Endothelial cell of umbilical vein (primary cell): ENCODE measurements at regions not wholly inside any gene's neighbourhood (a gene's known extent, or its start where the extent isn't known, plus 50 kb on each side); places are given as distances from the start of the nearest gene placed in this dataset.

Experiments used
- BruUV-seq: library from RNA; stranded (reverse); fragments of 400-500 nt; replicated peaks from 2 replicates; lab custom pipeline; 2021; lab: Mats Ljungman, UMichigan
- CTCF ChIA-PET: fragments of 300-600, 350-600 bp; sonication (Branson Sonifier 250); formaldehyde crosslinking; loops from one replicate; lab custom pipeline; 2021; ENCODE audit warnings: antibody characterized with exemption, inconsistent platforms; lab: Charles Lee
- POLR2A ChIA-PET: fragments of 300-600, 350-600 bp; sonication (Branson Sonifier 250); formaldehyde crosslinking; loops from one replicate; lab custom pipeline; 2021; ENCODE audit warnings: antibody characterized with exemption, inconsistent platforms; lab: Charles Lee
- DNase-seq: peaks from one replicate; pipeline ENCODE4 v3.0.0-alpha.2; 2011; ENCODE audit warnings: low read depth, low spot score
- FAIRE-seq: peaks from 2 replicates; lab custom pipeline; 2011; peaks lifted over from hg19 to GRCh38; lab: Jason Lieb, UNC
- H2AFZ ChIP-seq: 2 replicates; pipeline ENCODE4 v1.6.0; 2012; ENCODE audit warnings: low read depth, low read length, control low read depth, inconsistent platforms
- H3K27ac ChIP-seq: 2 replicates; pipeline ENCODE4 v1.5.1; 2011; ENCODE audit warnings: low read depth, mild to moderate bottlenecking, control low read depth, low read length, moderate library complexity; ENCODE audit not compliant: insufficient read depth
- H3K27me3 ChIP-seq, 2 experiments: 2 replicates each; pipeline versions ENCODE4 v1.6.0 to v1.6.1; 2011; ENCODE audit warnings: low read length in 2 of 2, mixed read lengths in 1 of 2; ENCODE audit not compliant: control insufficient read depth in 2 of 2, insufficient read depth in 2 of 2
- H3K36me3 ChIP-seq, 2 experiments: 2 replicates in 1 of 2; 3 replicates in 1 of 2; pipeline ENCODE4 v1.5.1; 2011; ENCODE audit warnings: low read length in 2 of 2, mild to moderate bottlenecking in 1 of 2, moderate library complexity in 1 of 2; ENCODE audit not compliant: control insufficient read depth in 2 of 2, insufficient read depth in 2 of 2; ENCODE audit errors: extremely low read depth in 1 of 2
- H3K4me1 ChIP-seq: 3 replicates; pipeline ENCODE4 v1.5.1; 2011; ENCODE audit warnings: mild to moderate bottlenecking, low read length; ENCODE audit not compliant: control insufficient read depth, insufficient read depth; ENCODE audit errors: extremely low read depth
- H3K4me2 ChIP-seq: 2 replicates; pipeline ENCODE4 v1.6.1; 2011; ENCODE audit warnings: low read length, control low read depth, mixed read lengths; ENCODE audit not compliant: insufficient read depth
- H3K4me3 ChIP-seq, 3 experiments: fragments of 200-600 bp in 1 of 3; sonication (generic), shearing (Covaris generic) in 1 of 3; replicated peaks in 1 of 3; 2 replicates each; pipeline ENCODE4 v1.5.1; 2011 to 2016; ENCODE audit warnings: control low read depth in 3 of 3, low read length in 3 of 3, mild to moderate bottlenecking in 2 of 3, inconsistent platforms in 1 of 3, low read depth in 1 of 3, moderate library complexity in 1 of 3; ENCODE audit not compliant: insufficient read depth in 1 of 3
- H3K79me2 ChIP-seq: 2 replicates; pipeline ENCODE4 v1.6.0; 2012; ENCODE audit warnings: low read length, inconsistent platforms; ENCODE audit not compliant: control insufficient read depth, insufficient read depth
- H3K9ac ChIP-seq: replicated peaks from 2 replicates; pipeline ENCODE3; 2011; ENCODE audit warnings: low read length, control low read depth; ENCODE audit not compliant: insufficient read depth; ENCODE audit errors: extremely low read depth
- H3K9me1 ChIP-seq: replicated peaks from 3 replicates; pipeline ENCODE4 v1.6.0; 2011; ENCODE audit warnings: mild to moderate bottlenecking, low read length; ENCODE audit not compliant: control insufficient read depth, insufficient read depth; ENCODE audit errors: extremely low read depth
- H3K9me3 ChIP-seq: replicated peaks from 2 replicates; pipeline ENCODE4 v1.5.1; 2012; ENCODE audit warnings: low read length, inconsistent platforms; ENCODE audit not compliant: control insufficient read depth, insufficient read depth
- H4K20me1 ChIP-seq: replicated peaks from 2 replicates; pipeline ENCODE3; 2011; ENCODE audit warnings: mild to moderate bottlenecking, low read length; ENCODE audit not compliant: control insufficient read depth, insufficient read depth; ENCODE audit errors: extremely low read depth
- CTCF ChIP-seq, 2 donors: IDR thresholded peaks; 1 replicate in 1 of 2; 2 replicates in 1 of 2; pipeline ENCODE4 v1.5.1; 2011; ENCODE audit warnings: low read length in 2 of 2, mild to moderate bottlenecking in 2 of 2, moderate library complexity in 2 of 2, control low read depth in 1 of 2, inconsistent platforms in 1 of 2, low read depth in 1 of 2; ENCODE audit not compliant: insufficient read depth in 1 of 2; ENCODE audit errors: extremely low read depth in 1 of 2
- EZH2 ChIP-seq: IDR thresholded peaks from 2 replicates; pipeline ENCODE4 v1.6.1; 2012; ENCODE audit warnings: borderline replicate concordance, low read depth, mild to moderate bottlenecking, moderate library complexity, low read length, inconsistent platforms; ENCODE audit not compliant: severe bottlenecking
- FOS ChIP-seq: IDR thresholded peaks from 2 replicates; pipeline ENCODE4 v1.6.1; 2011; ENCODE audit warnings: mild to moderate bottlenecking, low read length, moderate library complexity, borderline replicate concordance; ENCODE audit not compliant: insufficient read depth
- GATA2 ChIP-seq: IDR thresholded peaks from 2 replicates; pipeline ENCODE4 v1.7.0; 2011; ENCODE audit warnings: low read depth, mild to moderate bottlenecking, moderate library complexity, mixed read lengths, low read length; ENCODE audit not compliant: insufficient read length, insufficient read depth
- JUN ChIP-seq: IDR thresholded peaks from 2 replicates; pipeline ENCODE4 v1.6.1; 2011; ENCODE audit warnings: borderline replicate concordance, low read depth; ENCODE audit not compliant: insufficient read length, insufficient read depth
- MYC ChIP-seq: IDR thresholded peaks from one replicate; pipeline ENCODE4 v1.6.1; 2011; ENCODE audit warnings: mild to moderate bottlenecking, low read depth, low read length
- POLR2A ChIP-seq: IDR thresholded peaks from 2 replicates; pipeline ENCODE4 v1.6.1; 2012; ENCODE audit warnings: low read depth, mild to moderate bottlenecking, control low read depth, low read length
- POLR2AphosphoS5 ChIP-seq: IDR thresholded peaks from 2 replicates; pipeline ENCODE4 v1.6.1; 2012; ENCODE audit warnings: low read depth, mild to moderate bottlenecking, control low read depth, low read length, moderate library complexity; ENCODE audit not compliant: insufficient read depth
- dilution Hi-C: fragments of 300-500 bp; cut with MboI; formaldehyde crosslinking; loops from one replicate; pipeline ENCODE4 v1.15.0; 2019; ENCODE audit warnings: low sequenced_read_pairs; ENCODE audit not compliant: extremely low pct_ligation_motif_present
- intact Hi-C: fragments of 100-400 bp; cut with micrococcal nuclease; formaldehyde crosslinking; loops from one replicate; pipeline ENCODE4 v1.10.0; 2022
- TF ChIP-seq, protein P1 (sequence below): IDR thresholded peaks from 2 replicates; pipeline ENCODE4 v1.6.1; 2011; ENCODE audit not compliant: insufficient read depth, insufficient read length

GRCh38 chr12:91972896-91973295 lies 172.8 kb downstream of the BTG1 start:
- no peak for TF ChIP-seq JUN
- TF ChIP-seq, protein P1, sequence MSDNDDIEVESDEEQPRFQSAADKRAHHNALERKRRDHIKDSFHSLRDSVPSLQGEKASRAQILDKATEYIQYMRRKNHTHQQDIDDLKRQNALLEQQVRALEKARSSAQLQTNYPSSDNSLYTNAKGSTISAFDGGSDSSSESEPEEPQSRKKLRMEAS: no peak
- no peak for TF ChIP-seq POLR2AphosphoS5
- TF ChIP-seq MYC: no peak
- no peak for TF ChIP-seq FOS
- no peak for TF ChIP-seq CTCF (IDR thresholded peaks at IDR 0.05; ENCODE audit: extremely low read depth in 1 of 2, insufficient read depth in 1 of 2, low read depth in 1 of 2, low read length in 2 of 2)
- TF ChIP-seq POLR2A: no peak
- TF ChIP-seq EZH2: no peak
- TF ChIP-seq GATA2: no peak
- intact Hi-C loops: no loop called here
- no peak overlapping the region for H3K4me3 ChIP-seq
- dilution Hi-C loops: no loop called here
- no TSS peak for BruUV-seq
- H4K20me1 ChIP-seq: no peaks in the 10 kb centered on the region
- no peaks in the 10 kb centered on the region for H3K9me1 ChIP-seq
- no peak for DNase-seq
- H3K9me3 ChIP-seq: no peaks in the 10 kb centered on the region
- no peak overlapping the region for H3K9ac ChIP-seq
- no peak overlapping the region for H2AFZ ChIP-seq
- no peaks in the 10 kb centered on the region for H3K27me3 ChIP-seq
- H3K4me2 ChIP-seq: no peak overlapping the region
- no peaks in the 10 kb centered on the region for H3K4me1 ChIP-seq
- ChIA-PET CTCF (no interaction called here), POLR2A (no interaction called here)
- FAIRE-seq: no peak
- no peak overlapping the region for H3K27ac ChIP-seq
- H3K79me2 ChIP-seq: no peaks in the 10 kb centered on the region
- H3K36me3 ChIP-seq: no peaks in the 10 kb centered on the region
